GM08714 (cell line): ENCODE measurements at regions not wholly inside any gene's neighbourhood (a gene's known extent, or its start where the extent isn't known, plus 50 kb on each side); places are given as distances from the start of the nearest gene placed in this dataset.
"Not testable (repeated sequence)": the region's sequence is repeated elsewhere in the genome, so short reads cannot be mapped to it uniquely, and the experiment has no call there.

Source experiments
- H3K4me3 ChIP-seq: fragments of 200-500 bp; sonication (Bioruptor generic); 2 replicates; pipeline ENCODE4 v1.5.1; 2014; ENCODE audit warnings: mild to moderate bottlenecking, low read length, inconsistent platforms
- ZNF274 ChIP-seq: IDR thresholded peaks from 2 replicates; pipeline ENCODE4 v1.6.1; 2012; ENCODE audit warnings: mild to moderate bottlenecking, low read depth, low read length

DNA sequence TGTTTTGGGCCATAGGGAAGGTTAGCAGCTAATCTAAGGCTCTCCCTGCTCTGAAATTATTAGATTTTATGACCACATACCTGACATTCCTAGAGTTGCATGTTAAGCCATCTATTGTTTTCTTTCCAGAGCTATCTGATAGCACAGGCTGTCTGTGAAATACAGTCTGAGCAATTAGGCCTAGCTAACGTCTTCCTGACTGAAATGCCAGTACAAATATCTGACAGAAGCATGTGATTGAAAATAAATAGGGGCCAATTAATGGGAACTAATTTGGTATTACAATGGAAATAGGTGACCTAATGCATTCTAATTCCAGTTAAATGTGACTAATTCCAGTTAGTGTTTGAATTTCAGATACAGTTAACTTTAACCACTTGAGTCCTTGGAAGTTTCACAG is 115.2 kb downstream of the C12orf75 start:
- no peak overlapping the region for H3K4me3 ChIP-seq
- no peak for TF ChIP-seq ZNF274

DNA sequence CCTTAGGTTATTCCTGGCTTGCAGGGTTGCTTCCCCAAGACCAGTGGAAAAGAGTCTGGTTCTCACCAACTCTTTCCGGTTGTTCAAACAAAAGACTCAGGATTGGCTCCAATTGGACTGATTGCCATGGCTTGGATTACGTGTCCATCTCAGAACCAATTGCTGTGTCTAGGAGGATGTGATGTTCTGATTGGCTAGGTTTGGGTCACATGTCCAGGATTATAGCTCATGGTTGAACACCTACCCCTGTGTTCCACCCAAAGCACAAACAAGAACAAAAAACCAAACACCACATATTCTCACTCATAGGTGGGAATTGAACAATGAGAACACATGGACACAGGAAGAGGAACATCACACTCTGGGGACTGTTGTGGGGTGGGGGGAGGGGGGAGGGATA is 116.0 kb downstream of the C12orf75 start:
- H3K4me3 ChIP-seq = not testable (repeated sequence)

DNA sequence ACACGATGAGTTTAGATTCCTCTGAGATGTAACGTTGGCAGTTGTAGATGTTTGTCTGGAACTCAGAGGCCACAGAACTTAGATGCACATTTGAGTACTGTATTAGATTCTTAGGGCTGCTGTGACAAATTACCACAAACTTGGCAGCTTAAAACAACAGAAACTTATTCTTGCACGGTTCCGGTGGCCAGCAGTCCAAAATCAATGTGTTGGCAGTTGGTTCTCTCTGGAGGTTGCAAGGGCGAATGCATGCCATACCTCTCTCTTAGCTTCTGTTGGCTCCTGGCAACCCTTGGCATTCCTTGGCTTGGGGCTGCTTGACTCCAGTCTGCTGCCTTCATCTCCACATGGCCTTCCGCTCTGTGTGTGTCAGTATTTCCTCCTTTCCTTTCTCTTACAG is 118.9 kb downstream of the C12orf75 start:
- H3K4me3 ChIP-seq = no peak overlapping the region
- TF ChIP-seq ZNF274 = no peak

DNA sequence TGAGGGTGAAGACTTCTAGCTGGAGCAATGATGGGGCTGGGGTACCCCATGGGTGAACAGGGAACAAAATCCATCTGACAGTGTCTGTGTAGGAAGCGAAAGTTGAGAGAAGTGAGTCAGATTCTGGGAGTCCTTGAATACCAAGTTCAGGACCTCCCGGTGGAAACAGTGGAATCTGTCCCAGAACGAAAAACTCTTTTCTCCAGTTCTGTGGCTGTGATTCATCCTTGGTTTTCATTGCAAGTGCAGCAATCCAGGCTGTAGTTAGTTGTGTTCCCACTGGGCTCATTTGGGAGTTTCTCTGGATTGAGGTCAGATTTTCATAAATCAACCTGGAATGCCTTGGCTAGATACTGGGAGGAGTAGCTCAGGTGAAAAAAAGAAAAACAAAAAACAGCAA is 120.7 kb downstream of the C12orf75 start:
- no peak overlapping the region for H3K4me3 ChIP-seq
- TF ChIP-seq ZNF274 = no peak

DNA sequence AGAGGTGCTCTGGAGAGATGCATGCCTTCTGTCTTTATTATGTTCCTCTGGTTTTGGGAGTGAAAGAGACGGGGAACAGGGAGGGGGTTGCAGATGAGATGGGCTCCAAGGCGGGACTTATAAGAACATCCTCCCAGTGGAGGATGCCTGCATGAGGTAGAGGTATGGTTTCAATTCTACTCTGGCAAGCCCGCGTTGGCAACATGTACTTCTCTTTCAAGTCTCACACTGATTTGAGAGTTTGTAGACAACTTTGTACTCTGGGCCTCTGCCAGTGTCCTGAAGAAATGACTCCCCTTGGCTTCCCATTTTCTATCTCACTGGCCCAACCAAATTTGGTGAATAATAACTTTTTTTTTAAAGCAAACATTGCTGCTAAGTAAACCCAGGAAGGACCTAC is 121.3 kb downstream of the C12orf75 start:
- no peak overlapping the region for H3K4me3 ChIP-seq
- no peak for TF ChIP-seq ZNF274

DNA sequence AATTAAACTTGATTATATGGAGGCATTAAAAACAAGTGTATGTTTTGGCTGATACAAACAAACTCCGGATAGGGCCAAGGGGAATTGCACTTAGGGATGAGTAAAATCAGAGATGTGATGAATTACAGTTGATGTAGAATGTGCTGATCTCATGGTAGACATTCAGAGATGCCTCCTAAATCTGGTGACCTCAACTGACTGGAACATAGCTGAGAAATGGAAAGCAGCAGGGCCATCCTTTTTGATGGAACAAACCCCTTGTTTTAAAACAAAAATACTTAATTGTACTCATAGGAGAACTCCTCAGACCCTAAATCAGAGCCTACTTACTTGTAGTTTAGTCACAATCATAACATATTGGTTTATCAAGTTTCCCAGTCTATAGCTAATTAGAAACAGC is 122.8 kb downstream of the C12orf75 start:
- TF ChIP-seq ZNF274 = no peak
- H3K4me3 ChIP-seq = no peak overlapping the region

DNA sequence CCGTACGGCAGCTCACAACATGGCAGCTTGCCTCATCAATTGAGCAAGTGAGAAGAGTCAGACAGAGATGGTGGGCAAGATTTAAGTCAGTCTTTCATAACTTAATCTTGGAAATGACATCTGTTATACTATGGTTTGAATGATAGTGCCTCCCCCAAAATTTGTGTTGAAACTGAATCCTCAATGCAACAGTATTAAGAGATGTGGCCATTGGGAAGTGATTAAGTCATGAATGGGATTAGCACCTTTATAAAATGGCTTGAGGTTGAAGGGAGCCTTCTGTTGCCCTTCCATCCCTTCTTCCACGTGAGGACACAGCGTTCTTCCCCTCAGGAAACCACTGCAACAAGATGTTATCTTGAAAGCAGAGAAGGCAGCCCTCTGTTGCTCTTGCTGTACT is 124.2 kb downstream of the C12orf75 start:
- H3K4me3 ChIP-seq = no peak overlapping the region
- no peak for TF ChIP-seq ZNF274

DNA sequence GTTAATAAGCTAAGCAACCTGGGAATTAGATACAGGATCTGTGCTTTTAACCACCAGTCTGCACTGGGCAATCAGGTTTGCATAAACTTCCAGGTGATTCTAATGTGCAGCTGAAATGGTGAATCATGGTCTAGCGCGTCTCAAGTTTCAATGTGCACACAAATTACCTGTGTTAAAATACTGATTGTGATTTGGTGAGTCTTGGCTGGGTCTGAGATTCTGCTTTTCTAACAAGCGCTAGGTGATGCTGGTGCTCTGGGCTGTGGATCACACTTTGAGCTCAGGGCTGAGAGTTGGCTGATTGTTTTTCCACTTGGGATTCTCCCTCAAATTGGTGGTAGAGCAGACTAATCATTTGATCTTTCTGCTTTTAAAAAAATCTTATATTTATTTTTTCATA is 124.8 kb downstream of the C12orf75 start:
- no peak for TF ChIP-seq ZNF274
- no peak overlapping the region for H3K4me3 ChIP-seq

DNA sequence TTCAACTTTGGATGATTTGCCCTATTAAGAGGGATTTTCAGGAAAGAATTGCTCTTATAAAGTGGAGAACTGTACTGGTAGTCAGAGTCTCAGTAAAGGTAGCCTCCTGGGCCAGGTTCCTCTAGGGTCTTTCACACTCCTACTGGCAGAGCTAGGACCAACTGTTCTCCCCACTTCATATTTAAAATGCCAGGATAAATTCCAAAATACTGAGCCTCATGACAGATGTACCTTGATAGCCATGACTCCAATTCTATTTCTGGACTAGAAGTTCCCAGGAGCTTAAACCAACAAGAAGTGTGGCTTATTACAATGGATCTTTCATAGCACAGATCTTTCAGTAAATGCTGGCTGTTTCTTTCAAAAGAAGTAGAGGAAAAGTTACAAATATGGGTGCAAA is 126.5 kb downstream of the C12orf75 start:
- no peak overlapping the region for H3K4me3 ChIP-seq
- no peak for TF ChIP-seq ZNF274

DNA sequence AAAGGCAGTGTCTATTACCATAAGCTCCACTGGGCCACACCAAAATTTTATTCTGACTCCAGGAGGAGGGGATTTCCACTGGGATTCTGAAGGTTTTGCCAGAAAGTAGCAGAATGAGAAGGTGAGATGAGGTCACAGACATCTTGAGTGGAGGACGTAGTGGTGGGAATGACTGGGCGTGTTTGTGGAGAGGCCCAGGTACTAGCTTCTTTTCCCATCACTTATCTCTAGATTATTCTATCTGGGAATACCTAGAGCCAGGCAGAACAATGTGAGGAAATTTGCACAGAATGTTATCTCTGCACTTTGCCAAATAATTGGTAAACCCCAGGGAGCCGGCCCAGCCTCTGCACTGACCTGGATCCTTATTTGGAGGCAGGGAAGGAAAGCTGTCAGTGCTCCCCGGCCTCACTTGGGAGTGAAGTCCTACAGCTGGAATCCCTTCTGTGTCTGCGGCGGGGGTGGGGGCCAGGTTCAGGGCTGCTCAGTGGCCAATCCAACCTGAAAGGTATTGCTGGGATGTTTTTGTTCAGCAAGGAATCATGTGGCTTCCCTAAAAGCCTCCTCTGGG is 129.4 kb downstream of the C12orf75 start:
- H3K4me3 ChIP-seq = no peak overlapping the region
- TF ChIP-seq ZNF274 = no peak

DNA sequence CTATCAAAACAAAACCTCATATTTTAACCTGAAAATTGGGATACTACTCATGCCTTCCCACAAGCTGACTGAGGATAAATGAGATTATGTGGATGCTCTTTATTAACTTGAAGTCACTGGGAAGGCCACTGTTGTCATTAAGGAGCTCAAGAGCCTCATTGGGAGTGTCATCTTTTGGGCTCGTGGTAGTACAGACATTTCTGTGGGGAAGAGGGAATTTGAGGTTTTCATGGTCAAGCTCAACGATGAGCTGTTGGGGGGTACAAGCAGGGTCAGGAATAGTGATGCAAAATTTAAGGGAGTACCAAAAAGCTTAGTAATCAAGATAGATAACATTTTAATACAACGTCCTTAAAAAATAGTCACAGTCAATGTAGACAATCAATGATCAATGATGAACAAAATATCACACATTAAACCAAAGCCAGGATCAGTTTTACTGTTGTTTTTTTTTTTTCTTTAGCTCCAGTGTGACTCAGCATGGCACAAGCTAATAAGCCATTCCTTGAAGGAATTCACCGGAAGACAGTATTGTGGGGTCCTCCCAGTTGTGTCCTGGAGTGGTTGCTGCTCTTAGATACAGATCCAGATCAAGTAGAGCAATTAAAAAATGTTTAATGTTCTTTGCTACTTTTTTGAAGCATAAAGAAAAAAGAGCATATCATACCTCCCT is 130.9 kb downstream of the C12orf75 start:
- H3K4me3 ChIP-seq = no peak overlapping the region
- no peak for TF ChIP-seq ZNF274

DNA sequence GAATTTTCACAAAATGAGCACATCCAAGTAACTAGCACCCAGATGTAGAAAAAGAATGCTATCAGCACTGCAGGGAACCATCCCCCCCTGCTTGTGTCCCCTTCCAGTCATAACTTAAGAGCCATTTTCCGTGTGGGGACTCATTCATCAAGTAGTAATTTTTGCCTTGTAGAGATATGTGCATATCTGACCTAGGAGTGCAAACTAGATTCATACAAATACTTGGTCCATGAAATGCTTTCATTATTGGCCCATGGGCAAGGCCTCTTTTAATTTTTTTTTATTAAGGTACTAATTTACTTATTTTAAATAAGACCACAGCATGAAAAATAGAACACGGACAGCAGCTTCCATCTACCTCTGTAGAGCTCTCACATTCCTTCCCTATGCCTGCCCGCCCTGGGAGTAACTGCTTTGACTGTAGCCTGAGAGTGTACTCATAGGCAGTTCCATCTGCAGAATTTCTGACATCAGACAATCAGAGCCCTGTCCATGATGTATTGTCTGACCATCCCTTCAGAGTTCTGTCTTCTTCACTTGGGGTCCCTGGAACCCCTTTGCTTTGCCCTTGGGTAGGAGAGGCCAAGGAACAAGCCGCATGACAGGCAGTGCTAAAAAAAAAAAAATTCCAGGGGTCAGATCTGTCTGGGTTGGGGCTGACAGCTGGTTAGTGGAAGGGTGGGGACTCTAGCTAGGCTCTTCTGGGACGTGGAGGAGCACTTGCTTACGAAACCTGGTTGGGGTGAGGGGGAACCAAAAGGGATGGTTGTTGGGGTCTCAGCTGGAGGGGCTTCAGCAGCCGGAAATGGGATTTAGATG is 131.7 kb downstream of the C12orf75 start:
- no peak overlapping the region for H3K4me3 ChIP-seq
- no peak for TF ChIP-seq ZNF274

DNA sequence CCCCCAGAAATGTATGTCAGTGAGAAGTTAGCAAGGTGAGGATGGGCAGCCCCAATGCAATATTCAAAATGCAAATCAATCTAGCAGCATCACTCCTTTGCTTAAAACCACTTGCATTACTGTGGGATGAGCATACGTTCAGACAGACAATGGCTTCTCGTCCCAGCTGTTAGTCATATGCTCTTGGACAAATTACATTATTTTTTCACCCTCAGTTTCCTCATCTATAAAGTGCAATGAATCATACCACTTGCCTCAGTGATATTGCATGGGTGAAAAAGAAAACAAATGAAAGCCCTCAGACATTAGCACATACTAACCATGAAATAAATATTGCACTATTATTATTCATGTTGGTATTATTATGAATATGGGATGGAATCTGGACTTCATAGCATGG is 132.3 kb downstream of the C12orf75 start:
- no peak overlapping the region for H3K4me3 ChIP-seq
- TF ChIP-seq ZNF274 = no peak

DNA sequence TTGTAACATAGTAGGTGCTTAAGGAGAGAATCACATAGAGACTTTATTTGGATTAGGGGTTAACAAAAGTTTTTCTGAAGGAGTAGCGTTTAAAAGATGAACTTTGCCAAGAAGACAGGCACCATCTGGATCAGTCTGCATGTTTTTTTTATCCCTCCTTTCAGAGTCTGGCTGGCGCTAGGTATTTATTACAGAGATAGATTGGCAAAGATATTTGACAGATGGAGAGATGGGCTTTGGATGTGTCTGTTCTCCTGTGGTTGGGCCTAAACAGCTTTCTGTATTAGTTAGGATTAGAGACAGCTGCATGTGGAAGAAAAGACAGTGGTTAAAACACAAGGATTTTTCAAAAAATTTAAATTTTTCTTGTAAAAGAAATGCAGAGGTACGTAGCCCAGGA is 133.9 kb downstream of the C12orf75 start:
- H3K4me3 ChIP-seq = no peak overlapping the region
- no peak for TF ChIP-seq ZNF274

DNA sequence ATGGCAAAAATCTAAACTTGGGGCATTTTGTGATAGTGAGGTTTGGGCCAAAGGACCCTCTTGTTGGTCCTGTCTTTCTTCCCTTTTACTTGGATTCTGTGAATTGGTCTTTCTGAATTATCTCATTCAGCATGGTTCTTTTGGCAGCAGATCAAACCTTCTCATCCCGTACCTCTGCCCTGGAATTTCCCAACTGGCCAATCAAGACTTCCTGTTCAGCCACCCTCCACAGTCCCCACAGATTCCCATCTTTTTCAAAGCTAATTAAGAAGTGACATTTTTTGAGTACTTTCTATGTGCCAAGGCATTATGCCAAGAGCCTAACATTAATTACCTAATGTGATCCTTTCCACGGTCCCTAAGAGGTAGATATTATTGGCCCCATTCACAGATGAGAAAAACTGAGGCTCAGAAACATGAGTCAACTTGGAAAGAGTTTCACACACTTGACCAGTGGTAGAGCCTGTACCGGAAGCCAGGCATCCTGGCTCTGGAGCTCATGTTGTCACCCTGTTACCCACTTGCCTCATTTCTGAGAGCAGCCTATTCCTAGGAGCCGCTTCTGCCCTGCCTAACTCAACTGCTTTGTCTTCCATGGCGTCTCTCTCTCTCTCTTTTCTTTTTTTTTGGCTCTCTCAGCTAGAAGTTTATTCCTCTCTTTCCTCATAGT is 135.9 kb downstream of the C12orf75 start:
- no peak overlapping the region for H3K4me3 ChIP-seq
- TF ChIP-seq ZNF274 = no peak
